ENCODE measurements at regions not wholly inside any gene's neighbourhood (a gene's known extent, or its start where the extent isn't known, plus 50 kb on each side); places are given as distances from the start of the nearest gene placed in this dataset.

DNA sequence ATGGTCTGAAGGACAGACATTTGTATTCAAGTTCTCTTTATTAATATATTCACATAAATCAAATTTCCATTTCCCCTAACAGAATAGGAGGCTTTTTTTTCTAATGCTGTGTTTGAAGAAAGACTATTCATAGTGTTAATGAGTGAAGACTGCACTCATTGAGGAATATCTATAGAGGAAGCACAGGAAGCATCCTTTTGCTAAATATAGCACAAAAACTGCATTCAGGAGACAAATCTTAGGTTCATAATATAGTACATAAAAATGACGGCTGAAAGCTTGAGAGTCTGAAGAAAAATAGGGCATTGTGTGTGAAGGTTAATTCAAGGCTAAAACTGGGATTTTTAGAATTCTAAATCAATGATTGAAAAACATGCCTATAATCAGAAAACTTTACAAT, 50.4 kb upstream of the ANKRD50 start:
- intact Hi-C loops (cut with DNase I), result no loop called here
- TF ChIP-seq, protein P1, sequence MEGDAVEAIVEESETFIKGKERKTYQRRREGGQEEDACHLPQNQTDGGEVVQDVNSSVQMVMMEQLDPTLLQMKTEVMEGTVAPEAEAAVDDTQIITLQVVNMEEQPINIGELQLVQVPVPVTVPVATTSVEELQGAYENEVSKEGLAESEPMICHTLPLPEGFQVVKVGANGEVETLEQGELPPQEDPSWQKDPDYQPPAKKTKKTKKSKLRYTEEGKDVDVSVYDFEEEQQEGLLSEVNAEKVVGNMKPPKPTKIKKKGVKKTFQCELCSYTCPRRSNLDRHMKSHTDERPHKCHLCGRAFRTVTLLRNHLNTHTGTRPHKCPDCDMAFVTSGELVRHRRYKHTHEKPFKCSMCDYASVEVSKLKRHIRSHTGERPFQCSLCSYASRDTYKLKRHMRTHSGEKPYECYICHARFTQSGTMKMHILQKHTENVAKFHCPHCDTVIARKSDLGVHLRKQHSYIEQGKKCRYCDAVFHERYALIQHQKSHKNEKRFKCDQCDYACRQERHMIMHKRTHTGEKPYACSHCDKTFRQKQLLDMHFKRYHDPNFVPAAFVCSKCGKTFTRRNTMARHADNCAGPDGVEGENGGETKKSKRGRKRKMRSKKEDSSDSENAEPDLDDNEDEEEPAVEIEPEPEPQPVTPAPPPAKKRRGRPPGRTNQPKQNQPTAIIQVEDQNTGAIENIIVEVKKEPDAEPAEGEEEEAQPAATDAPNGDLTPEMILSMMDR (IDR thresholded peaks at IDR 0.05), result no peak
- no peak overlapping the region for H3K4me3 ChIP-seq
- DNase-seq (ENCODE audit: low spot score in 2 of 2), result no peak
- H3K9me3 ChIP-seq, result no peaks in the 10 kb centered on the region
- H3K27me3 ChIP-seq, result no peaks in the 10 kb centered on the region
- no peak overlapping the region for H3K27ac ChIP-seq
- no peaks in the 10 kb centered on the region for H3K4me1 ChIP-seq
- H3K36me3 ChIP-seq, result no peaks in the 10 kb centered on the region
